ENCODE measurements at regions not wholly inside any gene's neighbourhood (a gene's known extent, or its start where the extent isn't known, plus 50 kb on each side); places are given as distances from the start of the nearest gene placed in this dataset.

DNA sequence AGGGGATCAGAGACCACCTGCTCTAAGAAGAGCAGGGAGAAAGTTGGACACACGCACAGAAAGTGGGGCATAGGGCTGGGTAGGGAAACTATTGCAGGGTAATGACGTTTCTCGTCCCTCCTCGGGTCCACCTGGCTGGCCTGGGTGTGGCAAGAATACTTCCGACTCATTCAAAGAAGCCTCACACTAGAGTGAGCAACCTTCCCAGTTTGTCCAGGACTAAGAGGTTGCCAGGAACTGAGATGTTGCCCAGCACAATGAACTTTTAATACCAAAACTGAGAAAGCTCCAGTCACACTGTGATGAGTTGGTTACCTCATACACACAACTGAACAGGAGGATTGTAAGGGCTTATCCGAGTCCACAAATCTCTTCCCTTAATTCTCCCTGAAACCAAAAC is 74.5 kb upstream of the ADGRF1 start:
- H3K4me1 ChIP-seq (ENCODE audit: insufficient read depth, low read length), result peaks cover 37% of the 10 kb centered on the region
- CTCF ChIA-PET (ENCODE audit: low intra/inter-chr PET ratio, low total read pairs), result no interaction called here
- no peaks in the 10 kb centered on the region for H3K9me3 ChIP-seq (ENCODE audit: low read length)
- DNase-seq (ENCODE audit: low spot score) (no peak), FAIRE-seq (no peak), ATAC-seq (no peak)
- no TSS peak for BruUV-seq (replicated peaks)
- in situ Hi-C loops (cut with HindIII; ENCODE audit: extremely low pct_ligation_motif_present, low pct_unique_long_range_greater_than_20kb), result no loop called here
- WGBS (ENCODE audit: low lambda C conversion rate), result 98% methylated on average over 6 of the region's 6 CpGs
- no peaks in the 10 kb centered on the region for H3K27me3 ChIP-seq (ENCODE audit: control insufficient read depth in 1 of 2, insufficient read depth in 2 of 2, low read length in 2 of 2)
- no peaks in the 10 kb centered on the region for H3K36me3 ChIP-seq (replicated peaks in 1 of 2; ENCODE audit: control insufficient read depth in 1 of 2, insufficient read depth in 2 of 2, low read length in 2 of 2)
- no peak overlapping the region for H3K27ac ChIP-seq (ENCODE audit: extremely low read length, insufficient read depth, low read length)
- POLR2A ChIA-PET, result interaction anchor here (1.0 to 1.7 kb wide), 6 partner anchors 9 to 55 kb away, joined by 3 to 5 read pairs (median 4); no protein-coding TSS in a partner anchor
- TF ChIP-seq ZNF776 (CRISPR knock-in tag; IDR thresholded peaks at IDR 0.05) (no peak), ZNF431 (CRISPR knock-in tag; IDR thresholded peaks at IDR 0.05; ENCODE audit: borderline replicate concordance, low read depth) (no peak), ZHX2 (IDR thresholded peaks at IDR 0.05; ENCODE audit: low read depth) (no peak), ZHX2 (CRISPR knock-in tag; IDR thresholded peaks at IDR 0.05; ENCODE audit: borderline replicate concordance) (no peak), ZNF546 (CRISPR knock-in tag; conservative IDR thresholded peaks at IDR 0.05) (no peak)
- no peak overlapping the region for H3K4me2 ChIP-seq (ENCODE audit: low read depth, low read length)
- H3K9ac ChIP-seq (ENCODE audit: insufficient read depth, low read depth, low read length), result no peak overlapping the region
- no peak overlapping the region for H2AFZ ChIP-seq (ENCODE audit: low read length)
- H3K79me2 ChIP-seq (ENCODE audit: insufficient read depth, low read length), result no peaks in the 10 kb centered on the region
- no peaks in the 10 kb centered on the region for H4K20me1 ChIP-seq (ENCODE audit: insufficient read depth, low read length)
- intact Hi-C loops (cut with micrococcal nuclease; ENCODE audit: unreplicated experiment), result no loop called here
- no peak overlapping the region for H3K4me3 ChIP-seq (replicated peaks in 1 of 3; ENCODE audit: insufficient read depth in 1 of 3, low read depth in 2 of 3, low read length in 3 of 3)
